Liver (tissue), 8 donors: ENCODE measurements at regions not wholly inside any gene's neighbourhood (a gene's known extent, or its start where the extent isn't known, plus 50 kb on each side); places are given as distances from the start of the nearest gene placed in this dataset.
"Not testable (repeated sequence)": the region's sequence is repeated elsewhere in the genome, so short reads cannot be mapped to it uniquely, and the experiment has no call there.

Source experiments
- DNase-seq: peaks from one replicate; pipeline ENCODE4 v3.0.0-alpha.2; 2017; ENCODE audit warnings: low spot score
- H3K27ac ChIP-seq, 2 donors: one replicate each; pipeline ENCODE4 v1.7.0; 2013; ENCODE audit warnings: inconsistent platforms in 2 of 2, low read length in 2 of 2, control low read depth in 1 of 2, low read depth in 1 of 2, mild to moderate bottlenecking in 1 of 2
- H3K27me3 ChIP-seq, 4 donors: one replicate each; pipeline versions ENCODE4 v1.6.1 to v1.7.0; 2013; ENCODE audit warnings: low read length in 3 of 4, inconsistent platforms in 1 of 4, mild to moderate bottlenecking in 1 of 4, moderate library complexity in 1 of 4; ENCODE audit not compliant: control insufficient read depth in 4 of 4, insufficient read depth in 4 of 4
- H3K36me3 ChIP-seq, 4 donors: one replicate each; pipeline versions ENCODE4 v1.6.1 to v1.7.0; 2013; ENCODE audit warnings: low read length in 3 of 4, mild to moderate bottlenecking in 3 of 4, low read depth in 1 of 4, moderate library complexity in 1 of 4; ENCODE audit not compliant: control insufficient read depth in 4 of 4, insufficient read depth in 3 of 4
- H3K4me1 ChIP-seq, 4 donors: one replicate each; pipeline versions ENCODE4 v1.6.1 to v1.7.0; 2013; ENCODE audit warnings: low read length in 3 of 4, mild to moderate bottlenecking in 3 of 4, moderate library complexity in 1 of 4; ENCODE audit not compliant: control insufficient read depth in 4 of 4, insufficient read depth in 4 of 4
- H3K4me3 ChIP-seq, 3 donors: one replicate each; pipeline versions ENCODE4 v1.6.1 to v1.7.0; 2013; ENCODE audit warnings: low read length in 3 of 3, control low read depth in 1 of 3, low read depth in 1 of 3, mild to moderate bottlenecking in 1 of 3
- H3K9ac ChIP-seq, 2 donors: one replicate each; pipeline ENCODE4 v1.7.0; 2013; ENCODE audit warnings: low read length in 2 of 2, mild to moderate bottlenecking in 2 of 2, moderate library complexity in 2 of 2, control low read depth in 1 of 2, low read depth in 1 of 2
- H3K9me3 ChIP-seq, 4 donors: one replicate each; pipeline versions ENCODE4 v1.6.1 to v1.7.0; 2013; ENCODE audit warnings: low read length in 3 of 4; ENCODE audit not compliant: control insufficient read depth in 4 of 4
- EGR1 ChIP-seq, 2 donors: IDR thresholded peaks; 2 replicates each; pipeline ENCODE4 v1.6.1; 2016 to 2018; ENCODE audit warnings: antibody characterized with exemption in 2 of 2, low read depth in 2 of 2
- FOXA1 ChIP-seq: IDR thresholded peaks from 2 replicates; pipeline ENCODE4 v1.6.1; 2016; ENCODE audit warnings: antibody characterized with exemption
- FOXA2 ChIP-seq: IDR thresholded peaks from 2 replicates; pipeline ENCODE4 v1.6.1; 2016; ENCODE audit warnings: antibody characterized with exemption
- GABPA ChIP-seq, 2 donors: IDR thresholded peaks in 1 of 2; conservative IDR thresholded peaks in 1 of 2; 2 replicates each; pipeline ENCODE4 v1.6.1; 2016; ENCODE audit warnings: antibody characterized with exemption in 2 of 2, mild to moderate bottlenecking in 1 of 2, moderate library complexity in 1 of 2
- HNF4A ChIP-seq, 2 donors: conservative IDR thresholded peaks; 2 replicates each; pipeline ENCODE4 v1.6.1; 2016; ENCODE audit warnings: antibody characterized with exemption in 2 of 2, mild to moderate bottlenecking in 2 of 2
- HNF4G ChIP-seq: IDR thresholded peaks from 2 replicates; pipeline ENCODE4 v1.6.1; 2016; ENCODE audit warnings: antibody characterized with exemption
- JUND ChIP-seq, 2 donors: IDR thresholded peaks; 2 replicates each; pipeline ENCODE4 v1.6.1; 2016; ENCODE audit warnings: antibody characterized with exemption in 2 of 2
- RAD21 ChIP-seq, 2 donors: IDR thresholded peaks; 2 replicates each; pipeline ENCODE4 v1.6.1; 2016; ENCODE audit warnings: antibody characterized with exemption in 2 of 2, mild to moderate bottlenecking in 2 of 2
- RXRA ChIP-seq, 2 donors: IDR thresholded peaks; 2 replicates each; pipeline ENCODE4 v1.6.1; 2017 to 2018; ENCODE audit warnings: antibody characterized with exemption in 2 of 2, mild to moderate bottlenecking in 1 of 2
- YY1 ChIP-seq: IDR thresholded peaks from 2 replicates; pipeline ENCODE4 v1.6.1; 2016; ENCODE audit warnings: antibody characterized with exemption, mild to moderate bottlenecking
- WGBS: extraction: QIAGEN DNeasy Blood & Tissue Kit; methylation state at CpG from one replicate; pipeline ENCODE4 v1.1.7; 2013; 5-methylcytosine and 5-hydroxymethylcytosine counted together
- TF ChIP-seq, protein P1 (sequence below): IDR thresholded peaks from 2 replicates; pipeline ENCODE4 v1.6.1; 2016; ENCODE audit warnings: antibody characterized with exemption
- TF ChIP-seq, protein P2 (sequence below): fragments of 150-350 bp; IDR thresholded peaks from 2 replicates; pipeline ENCODE4 v1.5.1; 2017; ENCODE audit warnings: improper control_type of control experiment, low read depth, low read length; ENCODE audit not compliant: missing input control
- TF ChIP-seq, protein P3 (sequence below): IDR thresholded peaks from 2 replicates; pipeline ENCODE4 v1.6.1; 2016; ENCODE audit warnings: antibody characterized with exemption
- TF ChIP-seq, protein P4 (sequence below): IDR thresholded peaks from 2 replicates; pipeline ENCODE4 v1.6.1; 2016; ENCODE audit warnings: antibody characterized with exemption, mild to moderate bottlenecking
- donor health status: healthy.
- donor health status: healthy.
- donor health status: healthy.
- donor health status: healthy.
- donor health status: healthy.

DNA sequence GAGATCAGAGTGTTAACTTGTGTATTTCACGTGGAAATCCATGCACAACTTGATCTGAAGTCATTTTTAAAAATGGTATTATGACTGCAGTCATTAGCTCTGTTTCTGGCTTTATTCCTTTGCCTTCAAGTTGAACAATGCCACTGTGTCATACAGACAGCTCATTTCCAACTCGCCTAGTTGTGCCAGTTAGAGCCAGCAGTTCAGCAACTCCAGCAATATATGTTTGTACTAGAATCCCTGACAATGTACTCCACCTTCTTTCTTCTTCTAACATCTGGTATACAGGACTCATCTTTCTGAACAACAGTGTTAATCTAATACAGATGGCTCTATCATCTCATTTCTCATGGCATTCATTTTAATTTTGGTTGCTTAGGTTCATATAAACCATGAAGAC is 418.3 kb upstream of the POU3F2 start:
- no peaks in the 10 kb centered on the region for H3K9me3 ChIP-seq
- 58% methylated on average over 2 of the region's 2 CpGs for WGBS

DNA sequence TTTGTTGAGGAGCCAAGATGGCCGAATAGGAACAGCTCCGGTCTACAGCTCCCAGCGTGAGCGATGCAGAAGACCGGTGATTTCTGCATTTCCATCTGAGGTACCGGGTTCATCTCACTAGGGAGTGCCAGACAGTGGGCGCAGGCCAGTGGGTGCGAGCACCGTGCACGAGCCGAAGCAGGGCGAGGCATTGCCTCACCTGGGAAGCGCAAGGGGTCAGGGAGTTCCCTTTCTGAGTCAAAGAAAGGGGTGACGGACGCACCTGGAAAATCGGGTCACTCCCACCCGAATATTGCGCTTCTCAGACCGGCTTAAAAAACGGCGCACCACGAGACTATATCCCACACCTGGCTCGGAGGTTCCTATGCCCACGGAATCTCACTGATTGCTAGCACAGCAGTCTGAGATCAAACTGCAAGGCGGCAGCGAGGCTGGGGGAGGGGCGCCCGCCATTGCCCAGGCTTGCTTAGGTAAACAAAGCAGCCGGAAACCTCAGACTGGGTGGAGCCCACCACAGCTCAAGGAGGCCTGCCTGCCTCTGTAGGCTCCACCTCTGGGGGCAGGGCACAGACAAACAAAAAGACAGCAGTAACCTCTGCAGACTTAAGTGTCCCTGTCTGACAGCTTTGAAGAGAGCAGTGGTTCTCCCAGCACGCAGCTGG is 417.7 kb upstream of the POU3F2 start:
- not testable (repeated sequence) for H3K4me1 ChIP-seq, H3K27me3 ChIP-seq, H3K27ac ChIP-seq, H3K4me3 ChIP-seq, H3K9ac ChIP-seq, DNase-seq, H3K9me3 ChIP-seq, H3K36me3 ChIP-seq
- 82% methylated on average over 28 of the region's 30 CpGs for WGBS

More for the DNA sequence above, 418.3 kb upstream of the POU3F2 start:
- H3K9ac ChIP-seq: no peak overlapping the region
- H3K4me3 ChIP-seq: no peak overlapping the region
- no peaks in the 10 kb centered on the region for H3K4me1 ChIP-seq
- no peak for DNase-seq
- no peaks in the 10 kb centered on the region for H3K36me3 ChIP-seq
- TF ChIP-seq RAD21 (IDR thresholded peaks at IDR 0.05) (no peak), HNF4A (conservative IDR thresholded peaks at IDR 0.05) (no peak), GABPA (IDR thresholded peaks at IDR 0.05 in 1 of 2, conservative IDR thresholded peaks at IDR 0.05 in 1 of 2) (no peak), EGR1 (IDR thresholded peaks at IDR 0.05; ENCODE audit: low read depth in 2 of 2) (no peak), HNF4G (no peak), RXRA (IDR thresholded peaks at IDR 0.05) (no peak), YY1 (no peak), FOXA1 (no peak), JUND (IDR thresholded peaks at IDR 0.05) (no peak), FOXA2 (no peak)
- TF ChIP-seq, protein P1, sequence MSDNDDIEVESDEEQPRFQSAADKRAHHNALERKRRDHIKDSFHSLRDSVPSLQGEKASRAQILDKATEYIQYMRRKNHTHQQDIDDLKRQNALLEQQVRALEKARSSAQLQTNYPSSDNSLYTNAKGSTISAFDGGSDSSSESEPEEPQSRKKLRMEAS: no peak
- TF ChIP-seq, protein P2, sequence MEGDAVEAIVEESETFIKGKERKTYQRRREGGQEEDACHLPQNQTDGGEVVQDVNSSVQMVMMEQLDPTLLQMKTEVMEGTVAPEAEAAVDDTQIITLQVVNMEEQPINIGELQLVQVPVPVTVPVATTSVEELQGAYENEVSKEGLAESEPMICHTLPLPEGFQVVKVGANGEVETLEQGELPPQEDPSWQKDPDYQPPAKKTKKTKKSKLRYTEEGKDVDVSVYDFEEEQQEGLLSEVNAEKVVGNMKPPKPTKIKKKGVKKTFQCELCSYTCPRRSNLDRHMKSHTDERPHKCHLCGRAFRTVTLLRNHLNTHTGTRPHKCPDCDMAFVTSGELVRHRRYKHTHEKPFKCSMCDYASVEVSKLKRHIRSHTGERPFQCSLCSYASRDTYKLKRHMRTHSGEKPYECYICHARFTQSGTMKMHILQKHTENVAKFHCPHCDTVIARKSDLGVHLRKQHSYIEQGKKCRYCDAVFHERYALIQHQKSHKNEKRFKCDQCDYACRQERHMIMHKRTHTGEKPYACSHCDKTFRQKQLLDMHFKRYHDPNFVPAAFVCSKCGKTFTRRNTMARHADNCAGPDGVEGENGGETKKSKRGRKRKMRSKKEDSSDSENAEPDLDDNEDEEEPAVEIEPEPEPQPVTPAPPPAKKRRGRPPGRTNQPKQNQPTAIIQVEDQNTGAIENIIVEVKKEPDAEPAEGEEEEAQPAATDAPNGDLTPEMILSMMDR: no peak
- TF ChIP-seq, protein P3, sequence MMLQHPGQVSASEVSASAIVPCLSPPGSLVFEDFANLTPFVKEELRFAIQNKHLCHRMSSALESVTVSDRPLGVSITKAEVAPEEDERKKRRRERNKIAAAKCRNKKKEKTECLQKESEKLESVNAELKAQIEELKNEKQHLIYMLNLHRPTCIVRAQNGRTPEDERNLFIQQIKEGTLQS: no peak
- TF ChIP-seq, protein P4, sequence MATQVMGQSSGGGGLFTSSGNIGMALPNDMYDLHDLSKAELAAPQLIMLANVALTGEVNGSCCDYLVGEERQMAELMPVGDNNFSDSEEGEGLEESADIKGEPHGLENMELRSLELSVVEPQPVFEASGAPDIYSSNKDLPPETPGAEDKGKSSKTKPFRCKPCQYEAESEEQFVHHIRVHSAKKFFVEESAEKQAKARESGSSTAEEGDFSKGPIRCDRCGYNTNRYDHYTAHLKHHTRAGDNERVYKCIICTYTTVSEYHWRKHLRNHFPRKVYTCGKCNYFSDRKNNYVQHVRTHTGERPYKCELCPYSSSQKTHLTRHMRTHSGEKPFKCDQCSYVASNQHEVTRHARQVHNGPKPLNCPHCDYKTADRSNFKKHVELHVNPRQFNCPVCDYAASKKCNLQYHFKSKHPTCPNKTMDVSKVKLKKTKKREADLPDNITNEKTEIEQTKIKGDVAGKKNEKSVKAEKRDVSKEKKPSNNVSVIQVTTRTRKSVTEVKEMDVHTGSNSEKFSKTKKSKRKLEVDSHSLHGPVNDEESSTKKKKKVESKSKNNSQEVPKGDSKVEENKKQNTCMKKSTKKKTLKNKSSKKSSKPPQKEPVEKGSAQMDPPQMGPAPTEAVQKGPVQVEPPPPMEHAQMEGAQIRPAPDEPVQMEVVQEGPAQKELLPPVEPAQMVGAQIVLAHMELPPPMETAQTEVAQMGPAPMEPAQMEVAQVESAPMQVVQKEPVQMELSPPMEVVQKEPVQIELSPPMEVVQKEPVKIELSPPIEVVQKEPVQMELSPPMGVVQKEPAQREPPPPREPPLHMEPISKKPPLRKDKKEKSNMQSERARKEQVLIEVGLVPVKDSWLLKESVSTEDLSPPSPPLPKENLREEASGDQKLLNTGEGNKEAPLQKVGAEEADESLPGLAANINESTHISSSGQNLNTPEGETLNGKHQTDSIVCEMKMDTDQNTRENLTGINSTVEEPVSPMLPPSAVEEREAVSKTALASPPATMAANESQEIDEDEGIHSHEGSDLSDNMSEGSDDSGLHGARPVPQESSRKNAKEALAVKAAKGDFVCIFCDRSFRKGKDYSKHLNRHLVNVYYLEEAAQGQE: no peak
- H3K27me3 ChIP-seq: no peaks in the 10 kb centered on the region
- no peak overlapping the region for H3K27ac ChIP-seq
